HEK293 (cell line): ENCODE measurements at regions not wholly inside any gene's neighbourhood (a gene's known extent, or its start where the extent isn't known, plus 50 kb on each side); places are given as distances from the start of the nearest gene placed in this dataset.

Source experiments
- ZFP3 ChIP-seq: fragments of 450-650 bp; formaldehyde crosslinking; IDR thresholded peaks from 2 replicates; pipeline ENCODE4 v1.5.1; 2016; ENCODE audit warnings: low read depth, missing biosample characterization, missing genetic modification characterization
- ZNF404 ChIP-seq: fragments of 450-650 bp; formaldehyde crosslinking; IDR thresholded peaks from 2 replicates; pipeline ENCODE4 v1.5.1; 2017; ENCODE audit warnings: missing biosample characterization, missing genetic modification characterization
- ZNF423 ChIP-seq: fragments of 450-650 bp; formaldehyde crosslinking; IDR thresholded peaks from 2 replicates; pipeline ENCODE4 v1.5.1; 2016; ENCODE audit warnings: missing biosample characterization, missing genetic modification characterization
- ZNF664 ChIP-seq: fragments of 450-650 bp; formaldehyde crosslinking; IDR thresholded peaks from 2 replicates; pipeline ENCODE4 v1.5.1; 2016; ENCODE audit warnings: missing biosample characterization, missing genetic modification characterization
- TF ChIP-seq, protein P1 (sequence below): fragments of 450-650 bp; formaldehyde crosslinking; IDR thresholded peaks from 2 replicates; pipeline ENCODE4 v1.5.1; 2016; ENCODE audit warnings: missing biosample characterization, missing genetic modification characterization

DNA sequence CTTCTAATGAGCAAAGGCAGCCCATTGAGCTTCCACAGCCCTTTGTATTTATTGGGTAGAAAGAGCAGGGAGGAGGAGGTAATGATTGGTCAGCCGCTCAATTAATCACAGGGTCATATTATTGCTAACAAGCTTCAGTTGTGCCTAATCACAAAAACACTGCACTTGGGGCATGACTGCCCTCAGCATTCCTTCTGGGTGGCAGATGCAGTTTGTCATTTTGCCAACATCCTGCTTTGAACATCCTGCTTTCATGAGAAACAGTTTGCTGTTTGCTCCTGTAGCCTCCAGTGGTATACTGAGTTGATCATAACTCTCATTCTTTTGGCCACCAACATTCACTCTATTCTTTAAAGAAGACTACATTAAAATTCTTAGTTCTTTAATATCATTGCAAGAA lies 462.9 kb upstream of the MIS18BP1 start:
- TF ChIP-seq, protein P1, sequence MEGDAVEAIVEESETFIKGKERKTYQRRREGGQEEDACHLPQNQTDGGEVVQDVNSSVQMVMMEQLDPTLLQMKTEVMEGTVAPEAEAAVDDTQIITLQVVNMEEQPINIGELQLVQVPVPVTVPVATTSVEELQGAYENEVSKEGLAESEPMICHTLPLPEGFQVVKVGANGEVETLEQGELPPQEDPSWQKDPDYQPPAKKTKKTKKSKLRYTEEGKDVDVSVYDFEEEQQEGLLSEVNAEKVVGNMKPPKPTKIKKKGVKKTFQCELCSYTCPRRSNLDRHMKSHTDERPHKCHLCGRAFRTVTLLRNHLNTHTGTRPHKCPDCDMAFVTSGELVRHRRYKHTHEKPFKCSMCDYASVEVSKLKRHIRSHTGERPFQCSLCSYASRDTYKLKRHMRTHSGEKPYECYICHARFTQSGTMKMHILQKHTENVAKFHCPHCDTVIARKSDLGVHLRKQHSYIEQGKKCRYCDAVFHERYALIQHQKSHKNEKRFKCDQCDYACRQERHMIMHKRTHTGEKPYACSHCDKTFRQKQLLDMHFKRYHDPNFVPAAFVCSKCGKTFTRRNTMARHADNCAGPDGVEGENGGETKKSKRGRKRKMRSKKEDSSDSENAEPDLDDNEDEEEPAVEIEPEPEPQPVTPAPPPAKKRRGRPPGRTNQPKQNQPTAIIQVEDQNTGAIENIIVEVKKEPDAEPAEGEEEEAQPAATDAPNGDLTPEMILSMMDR (tag by site-specific recombination), result no peak
- TF ChIP-seq ZNF664 (tag by site-specific recombination), result no peak
- TF ChIP-seq ZFP3 (tag by site-specific recombination), result no peak
- no peak for TF ChIP-seq ZNF423 (tag by site-specific recombination)
- TF ChIP-seq ZNF404, result no peak
